SH-SY5Y (cell line): ENCODE measurements at regions not wholly inside any gene's neighbourhood (a gene's known extent, or its start where the extent isn't known, plus 50 kb on each side); places are given as distances from the start of the nearest gene placed in this dataset.

ENCODE experiments used
- GATA2 ChIP-seq: IDR thresholded peaks from 2 replicates; pipeline ENCODE4 v1.6.1; 2011; ENCODE audit warnings: mild to moderate bottlenecking, low read depth, low read length
- GATA3 ChIP-seq: IDR thresholded peaks from 2 replicates; pipeline ENCODE4 v1.6.1; 2011; ENCODE audit warnings: low read depth, mild to moderate bottlenecking, low read length, moderate library complexity

DNA sequence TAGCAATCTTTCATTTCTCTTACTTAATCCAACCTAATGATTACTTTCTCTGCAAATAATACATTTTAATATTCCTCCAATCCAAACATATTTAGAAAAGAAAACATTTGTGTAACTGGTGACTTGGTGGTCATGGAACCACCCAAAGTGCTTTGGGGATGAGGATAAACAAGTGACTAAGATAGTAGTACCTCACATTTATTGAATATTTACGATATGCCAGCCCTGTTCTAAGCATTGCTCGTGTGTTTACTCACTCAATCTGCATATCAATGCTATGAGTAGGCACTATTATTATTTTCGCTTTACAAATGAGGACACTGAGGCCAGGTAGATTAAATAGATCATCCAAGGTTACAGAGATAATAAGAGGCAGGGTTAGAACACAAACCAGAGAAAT, 189.5 kb downstream of the SHOX2 start:
- TF ChIP-seq GATA2 (no peak), GATA3 (no peak)
